ENCODE measurements at regions not wholly inside any gene's neighbourhood (a gene's known extent, or its start where the extent isn't known, plus 50 kb on each side); places are given as distances from the start of the nearest gene placed in this dataset.

DNA sequence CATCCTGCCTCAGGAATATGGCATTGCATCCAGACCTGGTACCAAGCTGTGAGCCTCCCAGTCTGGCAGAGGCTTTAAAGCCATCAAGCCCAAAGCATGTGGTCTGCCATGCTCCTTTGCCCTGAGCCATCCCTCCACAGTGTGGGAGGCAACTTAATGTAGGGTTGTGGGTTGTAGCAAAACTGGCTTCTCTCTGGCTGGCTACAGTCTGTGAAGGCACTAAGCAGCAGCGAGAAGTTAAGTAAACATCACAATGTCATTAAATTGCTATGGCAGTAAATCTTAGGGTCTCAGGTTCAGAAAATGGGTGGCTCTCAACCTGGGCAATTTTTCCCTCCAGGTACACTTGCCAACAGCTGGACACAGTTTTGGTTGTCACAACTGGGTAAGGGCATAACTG is 472.9 kb downstream of the PREX1 start:
- TF ChIP-seq EP300 (IDR thresholded peaks at IDR 0.05) (no peak), POLR2A (IDR thresholded peaks at IDR 0.05; ENCODE audit: low read depth) (no peak)
- TF ChIP-seq, protein P1, sequence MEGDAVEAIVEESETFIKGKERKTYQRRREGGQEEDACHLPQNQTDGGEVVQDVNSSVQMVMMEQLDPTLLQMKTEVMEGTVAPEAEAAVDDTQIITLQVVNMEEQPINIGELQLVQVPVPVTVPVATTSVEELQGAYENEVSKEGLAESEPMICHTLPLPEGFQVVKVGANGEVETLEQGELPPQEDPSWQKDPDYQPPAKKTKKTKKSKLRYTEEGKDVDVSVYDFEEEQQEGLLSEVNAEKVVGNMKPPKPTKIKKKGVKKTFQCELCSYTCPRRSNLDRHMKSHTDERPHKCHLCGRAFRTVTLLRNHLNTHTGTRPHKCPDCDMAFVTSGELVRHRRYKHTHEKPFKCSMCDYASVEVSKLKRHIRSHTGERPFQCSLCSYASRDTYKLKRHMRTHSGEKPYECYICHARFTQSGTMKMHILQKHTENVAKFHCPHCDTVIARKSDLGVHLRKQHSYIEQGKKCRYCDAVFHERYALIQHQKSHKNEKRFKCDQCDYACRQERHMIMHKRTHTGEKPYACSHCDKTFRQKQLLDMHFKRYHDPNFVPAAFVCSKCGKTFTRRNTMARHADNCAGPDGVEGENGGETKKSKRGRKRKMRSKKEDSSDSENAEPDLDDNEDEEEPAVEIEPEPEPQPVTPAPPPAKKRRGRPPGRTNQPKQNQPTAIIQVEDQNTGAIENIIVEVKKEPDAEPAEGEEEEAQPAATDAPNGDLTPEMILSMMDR (IDR thresholded peaks at IDR 0.05) = no peak
- whole genome bisulfite sequencing = 100% methylated on average over 1 of the region's 1 CpG
- no peaks in the 10 kb centered on the region for H3K27me3 ChIP-seq
- no peak overlapping the region for H3K4me3 ChIP-seq
- peaks cover 0 to 8% (median 2%) of the 10 kb centered on the region in 4 donors for H3K9me3 ChIP-seq
- DNase-seq (ENCODE audit: extremely low spot score) = no peak
- intact Hi-C loops (cut with DNase I) = loop anchor here (10.0 kb wide), 1 partner anchor 260 kb away; no protein-coding TSS in a partner anchor
- H3K4me1 ChIP-seq = peaks cover 0 to under 1% (median under 1%) of the 10 kb centered on the region in 4 donors
- H3K36me3 ChIP-seq = no peaks in the 10 kb centered on the region
- H3K27ac ChIP-seq (replicated peaks in 1 of 4) = no peak overlapping the region

DNA sequence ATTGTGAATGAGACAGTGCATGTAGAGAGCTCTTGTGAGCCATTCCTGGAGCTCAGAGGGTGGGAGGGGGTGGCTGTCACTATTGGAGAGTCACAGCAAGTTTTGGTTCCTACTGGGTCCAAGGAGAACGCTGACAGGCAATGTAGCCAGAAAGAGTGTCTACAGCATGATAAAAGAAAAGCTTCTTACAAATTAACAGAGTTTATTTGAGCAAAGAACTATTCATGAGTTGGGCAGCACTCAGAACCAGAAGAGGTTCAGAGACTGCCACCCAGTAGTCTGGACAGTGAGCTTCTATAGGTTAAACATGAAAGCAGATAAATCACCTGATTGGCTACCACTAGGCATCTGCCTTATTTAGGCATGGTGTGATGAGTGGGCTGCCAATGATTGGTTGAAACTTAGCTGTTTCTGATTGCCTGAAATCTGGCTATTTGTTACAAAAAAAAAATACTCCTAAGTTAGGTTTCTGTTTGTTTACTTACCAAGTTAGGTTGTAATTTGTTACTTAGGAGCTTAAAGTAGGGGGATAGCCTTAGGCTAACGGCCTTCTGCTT is 473.4 kb downstream of the PREX1 start:
- intact Hi-C loops (cut with DNase I) = loop anchor here (10.0 kb wide), 1 partner anchor 260 kb away; no protein-coding TSS in a partner anchor
- DNase-seq (ENCODE audit: extremely low spot score) = no peak
- Histone ChIP-seq H3K4me1 (peaks cover 0 to 4% (median 4%) of the 10 kb centered on the region in 4 donors), H3K27ac (replicated peaks in 1 of 4) (no peak overlapping the region), H3K4me3 (no peak overlapping the region), H3K27me3 (no peaks in the 10 kb centered on the region), H3K9me3 (peaks cover 0 to 8% (median 2%) of the 10 kb centered on the region in 4 donors), H3K36me3 (no peaks in the 10 kb centered on the region)
- no peak for TF ChIP-seq EP300 (IDR thresholded peaks at IDR 0.05)
- TF ChIP-seq POLR2A (IDR thresholded peaks at IDR 0.05; ENCODE audit: low read depth) = no peak
- TF ChIP-seq, protein P1 (IDR thresholded peaks at IDR 0.05) = no peak
- TF ChIP-seq POLR2AphosphoS5 (IDR thresholded peaks at IDR 0.05) = no peak
- WGBS = 60% methylated on average over 2 of the region's 2 CpGs

DNA sequence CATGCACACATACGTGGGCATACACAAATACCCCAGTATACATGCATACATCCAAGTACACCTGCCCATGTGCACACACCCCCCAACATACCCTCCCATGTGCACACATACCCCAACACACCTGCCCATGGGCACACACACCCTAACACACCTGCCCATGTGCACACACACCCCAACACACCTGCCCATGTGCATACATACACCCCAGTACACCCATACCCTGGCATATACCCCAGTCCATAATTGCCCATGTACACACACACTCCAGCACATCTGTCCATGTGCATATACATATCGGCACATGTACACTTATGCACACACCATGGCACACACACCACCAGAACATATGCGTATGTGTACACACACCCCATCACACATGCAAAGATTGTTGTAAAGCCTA is 475.2 kb downstream of the PREX1 start:
- TF ChIP-seq, protein P1 (IDR thresholded peaks at IDR 0.05) = no peak
- TF ChIP-seq POLR2A (IDR thresholded peaks at IDR 0.05; ENCODE audit: low read depth) = no peak
- no peak for TF ChIP-seq EP300 (IDR thresholded peaks at IDR 0.05)
- TF ChIP-seq POLR2AphosphoS5 (IDR thresholded peaks at IDR 0.05) = no peak
- H3K27me3 ChIP-seq = no peaks in the 10 kb centered on the region
- intact Hi-C loops (cut with DNase I) = loop anchor here (10.0 kb wide), 1 partner anchor 262 kb away; no protein-coding TSS in a partner anchor

DNA sequence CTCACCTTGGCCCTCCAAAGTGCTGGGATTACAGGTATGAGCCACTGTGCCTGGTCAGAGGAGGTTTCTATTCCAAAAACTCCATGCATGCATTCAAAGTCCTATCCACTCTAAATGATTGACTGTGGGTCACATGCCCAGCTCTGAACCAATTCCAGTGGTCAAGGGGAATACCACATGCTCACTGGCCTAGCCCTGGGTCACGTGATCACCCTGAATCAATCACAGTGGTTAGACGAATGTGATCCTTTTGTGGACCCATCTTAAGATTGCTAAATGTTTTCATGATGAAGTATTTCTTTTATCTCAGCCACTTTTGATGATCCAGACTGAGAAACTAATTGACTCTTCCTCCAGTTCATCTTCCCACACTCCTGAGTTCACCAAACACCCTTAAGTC is 475.8 kb downstream of the PREX1 start:
- peaks cover 0 to 8% (median 2%) of the 10 kb centered on the region in 4 donors for H3K9me3 ChIP-seq
- no peaks in the 10 kb centered on the region for H3K36me3 ChIP-seq
- H3K27ac ChIP-seq (replicated peaks in 1 of 4) = no peak overlapping the region
- WGBS = 90% methylated on average over 2 of the region's 2 CpGs
- no peaks in the 10 kb centered on the region for H3K27me3 ChIP-seq
- no peak for DNase-seq (ENCODE audit: extremely low spot score)
- intact Hi-C loops (cut with DNase I) = loop anchor here (10.0 kb wide), 1 partner anchor 263 kb away; no protein-coding TSS in a partner anchor
- H3K4me1 ChIP-seq = peaks cover 0 to 6% (median 4%) of the 10 kb centered on the region in 4 donors
- TF ChIP-seq POLR2A (IDR thresholded peaks at IDR 0.05; ENCODE audit: low read depth) = no peak
- TF ChIP-seq POLR2AphosphoS5 (IDR thresholded peaks at IDR 0.05) = no peak
- TF ChIP-seq, protein P1 (IDR thresholded peaks at IDR 0.05) = no peak
- TF ChIP-seq EP300 (IDR thresholded peaks at IDR 0.05) = no peak
- no peak overlapping the region for H3K4me3 ChIP-seq

More for the DNA sequence above, 475.2 kb downstream of the PREX1 start:
- Histone ChIP-seq H3K4me1 (peaks cover 0 to 6% (median 4%) of the 10 kb centered on the region in 4 donors), H3K4me3 (no peak overlapping the region), H3K27ac (replicated peaks in 1 of 4) (no peak overlapping the region), H3K9me3 (peaks cover 0 to 8% (median 2%) of the 10 kb centered on the region in 4 donors), H3K36me3 (no peaks in the 10 kb centered on the region)
- 86% methylated on average over 3 of the region's 3 CpGs for WGBS
- no peak for DNase-seq (ENCODE audit: extremely low spot score)
